ENCODE measurements at regions not wholly inside any gene's neighbourhood (a gene's known extent, or its start where the extent isn't known, plus 50 kb on each side); places are given as distances from the start of the nearest gene placed in this dataset.

DNA sequence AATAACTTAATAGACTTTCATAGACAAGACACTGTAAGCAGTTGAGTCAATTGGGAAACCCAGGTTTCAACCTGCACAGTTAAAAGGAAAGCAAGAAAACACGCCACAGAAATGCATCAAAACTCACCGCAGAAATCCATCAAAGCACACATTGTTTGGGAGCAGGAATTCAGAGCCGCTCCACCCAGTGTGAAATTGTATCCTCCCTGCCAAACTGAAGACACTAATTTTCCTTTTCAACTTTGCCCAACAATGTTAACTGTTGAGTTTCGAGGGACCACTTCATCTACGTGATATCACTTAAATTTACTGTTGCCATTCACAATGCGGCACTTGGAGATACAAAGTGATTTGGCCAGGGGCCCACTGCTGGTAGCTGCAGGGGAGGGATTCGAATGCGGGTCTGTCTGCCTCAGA is 92.7 kb downstream of the DACT2 start:
- WGBS, 2 experiments (ENCODE audit: insufficient coverage in 1 of 2, insufficient read length in 1 of 2), result 88 to 89% methylated on average over 7 to 8 of the region's 8 CpGs
- no peaks in the 10 kb centered on the region for H3K9me3 Mint-ChIP-seq
- peaks cover 4% of the 10 kb centered on the region for H3K27me3 Mint-ChIP-seq (ENCODE audit: insufficient read depth)
- Histone ChIP-seq H3K9me3 (ENCODE audit: control insufficient read depth, low read length) (no peaks in the 10 kb centered on the region), H3K4me3 (ENCODE audit: low read length) (no peak overlapping the region), H3K27me3 (ENCODE audit: control insufficient read depth, insufficient read depth, low read length, poor library complexity, severe bottlenecking) (no peaks in the 10 kb centered on the region), H3K9ac (ENCODE audit: extremely low read depth, low read length, poor library complexity, severe bottlenecking) (no peak overlapping the region), H3K4me1 (ENCODE audit: control insufficient read depth, insufficient read depth, low read length) (peaks cover 9% of the 10 kb centered on the region), H3K27ac (ENCODE audit: low read depth, low read length) (no peak overlapping the region), H3K36me3 (ENCODE audit: control insufficient read depth, insufficient read depth, low read length) (no peaks in the 10 kb centered on the region)
- no peaks in the 10 kb centered on the region for H3K36me3 Mint-ChIP-seq (ENCODE audit: low read depth)
- H3K4me1 Mint-ChIP-seq, result peaks cover 23% of the 10 kb centered on the region
- H3K27ac Mint-ChIP-seq, result no peak overlapping the region
- no peak overlapping the region for H3K4me3 Mint-ChIP-seq
- TF ChIP-seq, protein P1, sequence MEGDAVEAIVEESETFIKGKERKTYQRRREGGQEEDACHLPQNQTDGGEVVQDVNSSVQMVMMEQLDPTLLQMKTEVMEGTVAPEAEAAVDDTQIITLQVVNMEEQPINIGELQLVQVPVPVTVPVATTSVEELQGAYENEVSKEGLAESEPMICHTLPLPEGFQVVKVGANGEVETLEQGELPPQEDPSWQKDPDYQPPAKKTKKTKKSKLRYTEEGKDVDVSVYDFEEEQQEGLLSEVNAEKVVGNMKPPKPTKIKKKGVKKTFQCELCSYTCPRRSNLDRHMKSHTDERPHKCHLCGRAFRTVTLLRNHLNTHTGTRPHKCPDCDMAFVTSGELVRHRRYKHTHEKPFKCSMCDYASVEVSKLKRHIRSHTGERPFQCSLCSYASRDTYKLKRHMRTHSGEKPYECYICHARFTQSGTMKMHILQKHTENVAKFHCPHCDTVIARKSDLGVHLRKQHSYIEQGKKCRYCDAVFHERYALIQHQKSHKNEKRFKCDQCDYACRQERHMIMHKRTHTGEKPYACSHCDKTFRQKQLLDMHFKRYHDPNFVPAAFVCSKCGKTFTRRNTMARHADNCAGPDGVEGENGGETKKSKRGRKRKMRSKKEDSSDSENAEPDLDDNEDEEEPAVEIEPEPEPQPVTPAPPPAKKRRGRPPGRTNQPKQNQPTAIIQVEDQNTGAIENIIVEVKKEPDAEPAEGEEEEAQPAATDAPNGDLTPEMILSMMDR (conservative IDR thresholded peaks at IDR 0.05), result no peak
- DNase-seq, result peak; percentile 50

GRCh38 chr6:168226061-168226752 is 93.4 kb downstream of the DACT2 start:
- peaks cover 4% of the 10 kb centered on the region for H3K27me3 Mint-ChIP-seq (ENCODE audit: insufficient read depth)
- no peaks in the 10 kb centered on the region for H3K9me3 Mint-ChIP-seq
- Histone ChIP-seq H3K4me3 (ENCODE audit: low read length) (no peak overlapping the region), H3K9ac (ENCODE audit: extremely low read depth, low read length, poor library complexity, severe bottlenecking) (no peak overlapping the region), H3K36me3 (ENCODE audit: control insufficient read depth, insufficient read depth, low read length) (no peaks in the 10 kb centered on the region), H3K27ac (ENCODE audit: low read depth, low read length) (no peak overlapping the region), H3K27me3 (ENCODE audit: control insufficient read depth, insufficient read depth, low read length, poor library complexity, severe bottlenecking) (no peaks in the 10 kb centered on the region), H3K4me1 (ENCODE audit: control insufficient read depth, insufficient read depth, low read length) (peaks cover 9% of the 10 kb centered on the region), H3K9me3 (ENCODE audit: control insufficient read depth, low read length) (no peaks in the 10 kb centered on the region)
- H3K36me3 Mint-ChIP-seq (ENCODE audit: low read depth), result no peaks in the 10 kb centered on the region
- 73 to 85% methylated on average over 8 to 9 of the region's 9 CpGs for WGBS, 2 experiments (ENCODE audit: insufficient coverage in 1 of 2, insufficient read length in 1 of 2)
- H3K4me3 Mint-ChIP-seq, result no peak overlapping the region
- H3K27ac Mint-ChIP-seq, result no peak overlapping the region
- peaks cover 20% of the 10 kb centered on the region for H3K4me1 Mint-ChIP-seq
- TF ChIP-seq, protein P1 (conservative IDR thresholded peaks at IDR 0.05), result peak; percentile 43
- peak; percentile 55 for DNase-seq

GRCh38 chr6:168225471-168225911 is 94.1 kb downstream of the DACT2 start:
- Mint-ChIP-seq H3K4me3 (no peak overlapping the region), H3K9me3 (no peaks in the 10 kb centered on the region), H3K27ac (no peak overlapping the region), H3K36me3 (ENCODE audit: low read depth) (no peaks in the 10 kb centered on the region), H3K4me1 (peaks cover 14% of the 10 kb centered on the region), H3K27me3 (ENCODE audit: insufficient read depth) (peaks cover 4% of the 10 kb centered on the region)
- Histone ChIP-seq H3K4me1 (ENCODE audit: control insufficient read depth, insufficient read depth, low read length) (peaks cover 7% of the 10 kb centered on the region), H3K27ac (ENCODE audit: low read depth, low read length) (no peak overlapping the region), H3K27me3 (ENCODE audit: control insufficient read depth, insufficient read depth, low read length, poor library complexity, severe bottlenecking) (no peaks in the 10 kb centered on the region), H3K9ac (ENCODE audit: extremely low read depth, low read length, poor library complexity, severe bottlenecking) (no peak overlapping the region), H3K36me3 (ENCODE audit: control insufficient read depth, insufficient read depth, low read length) (no peaks in the 10 kb centered on the region), H3K4me3 (ENCODE audit: low read length) (no peak overlapping the region), H3K9me3 (ENCODE audit: control insufficient read depth, low read length) (no peaks in the 10 kb centered on the region)
- WGBS, 2 experiments (ENCODE audit: insufficient coverage in 1 of 2, insufficient read length in 1 of 2), result 70 to 73% methylated on average over 2 to 7 of the region's 7 CpGs
- TF ChIP-seq, protein P1 (conservative IDR thresholded peaks at IDR 0.05), result no peak
- peak; percentile 74 for DNase-seq

All from endodermal cell (in vitro differentiated cells).